Uterus (tissue), 3 donors: ENCODE measurements at regions not wholly inside any gene's neighbourhood (a gene's known extent, or its start where the extent isn't known, plus 50 kb on each side); places are given as distances from the start of the nearest gene placed in this dataset.

ENCODE experiments used
- DNase-seq, 2 donors: peaks; one replicate each; pipeline ENCODE4 v3.0.0-alpha.2; 2019 to 2020
- H3K27ac ChIP-seq, 2 donors: fragments of 200-600 bp; sonication (generic); 1 replicate in 1 of 2; 2 replicates in 1 of 2; pipeline ENCODE4 v1.5.1; 2016 to 2018
- H3K27me3 ChIP-seq, 2 donors: fragments of 200-600 bp; sonication (generic); one replicate each; pipeline ENCODE4 v1.5.1; 2018 to 2019; ENCODE audit warnings: control low read depth in 1 of 2
- H3K36me3 ChIP-seq, 2 donors: fragments of 200-600 bp; sonication (generic); one replicate each; pipeline ENCODE4 v1.5.1; 2019; ENCODE audit warnings: control low read depth in 1 of 2
- H3K4me1 ChIP-seq, 2 donors: fragments of 200-600 bp; sonication (generic); one replicate each; pipeline ENCODE4 v1.5.1; 2018 to 2019; ENCODE audit warnings: control low read depth in 1 of 2
- H3K4me3 ChIP-seq, 2 donors: fragments of 200-600 bp; sonication (generic); 1 replicate in 1 of 2; 2 replicates in 1 of 2; pipeline ENCODE4 v1.5.1; 2018 to 2019; ENCODE audit warnings: mild to moderate bottlenecking in 1 of 2
- H3K9me3 ChIP-seq, 2 donors: fragments of 200-600 bp; sonication (generic); one replicate each; pipeline ENCODE4 v1.5.1; 2019; ENCODE audit warnings: control low read depth in 1 of 2
- POLR2A ChIP-seq, 2 donors: fragments of 450-650 bp; IDR thresholded peaks; one replicate each; pipeline ENCODE4 v1.6.1; 2016; ENCODE audit warnings: antibody characterized with exemption in 2 of 2, mild to moderate bottlenecking in 1 of 2, moderate library complexity in 1 of 2
- intact Hi-C: fragments of 100-400 bp; cut with DNase I; formaldehyde crosslinking; loops from one replicate; pipeline ENCODE4 v1.15.1; 2023; ENCODE audit warnings: low total_unique reads
- TF ChIP-seq, protein P1 (sequence below), 4 experiments: fragments of 200-600 bp in 2 of 4; fragments of 450-650 bp in 2 of 4; sonication (generic) in 2 of 4; IDR thresholded peaks; one replicate each; pipeline ENCODE4 v1.5.1; 2016 to 2019; ENCODE audit warnings: antibody characterized with exemption in 4 of 4, mild to moderate bottlenecking in 2 of 4, moderate library complexity in 1 of 4
- donor health status: DM: yes; HTN: yes; CAD: no.

DNA sequence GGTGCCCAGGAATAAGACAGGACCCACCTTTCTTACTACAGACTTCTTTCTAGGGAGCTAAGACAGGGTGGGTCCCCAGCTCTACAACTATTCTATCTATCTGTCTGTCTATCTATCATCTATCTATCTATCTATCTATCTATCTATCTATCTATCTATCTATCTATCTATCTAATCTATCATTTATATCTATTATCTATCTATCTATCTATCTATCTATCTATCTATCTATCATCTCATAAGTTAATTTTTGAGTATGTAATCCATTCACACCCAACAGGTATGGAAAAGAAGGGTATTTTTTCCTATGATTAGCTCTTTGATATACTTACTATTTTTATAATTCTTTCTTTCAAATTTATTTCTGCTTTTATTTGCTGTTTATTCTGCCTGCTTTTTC lies 55.9 kb downstream of the BAMBI start:
- TF ChIP-seq, protein P1, sequence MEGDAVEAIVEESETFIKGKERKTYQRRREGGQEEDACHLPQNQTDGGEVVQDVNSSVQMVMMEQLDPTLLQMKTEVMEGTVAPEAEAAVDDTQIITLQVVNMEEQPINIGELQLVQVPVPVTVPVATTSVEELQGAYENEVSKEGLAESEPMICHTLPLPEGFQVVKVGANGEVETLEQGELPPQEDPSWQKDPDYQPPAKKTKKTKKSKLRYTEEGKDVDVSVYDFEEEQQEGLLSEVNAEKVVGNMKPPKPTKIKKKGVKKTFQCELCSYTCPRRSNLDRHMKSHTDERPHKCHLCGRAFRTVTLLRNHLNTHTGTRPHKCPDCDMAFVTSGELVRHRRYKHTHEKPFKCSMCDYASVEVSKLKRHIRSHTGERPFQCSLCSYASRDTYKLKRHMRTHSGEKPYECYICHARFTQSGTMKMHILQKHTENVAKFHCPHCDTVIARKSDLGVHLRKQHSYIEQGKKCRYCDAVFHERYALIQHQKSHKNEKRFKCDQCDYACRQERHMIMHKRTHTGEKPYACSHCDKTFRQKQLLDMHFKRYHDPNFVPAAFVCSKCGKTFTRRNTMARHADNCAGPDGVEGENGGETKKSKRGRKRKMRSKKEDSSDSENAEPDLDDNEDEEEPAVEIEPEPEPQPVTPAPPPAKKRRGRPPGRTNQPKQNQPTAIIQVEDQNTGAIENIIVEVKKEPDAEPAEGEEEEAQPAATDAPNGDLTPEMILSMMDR (IDR thresholded peaks at IDR 0.05), result no peak
- no peak for TF ChIP-seq POLR2A (IDR thresholded peaks at IDR 0.05)
- no peak for DNase-seq
- H3K36me3 ChIP-seq, result no peaks in the 10 kb centered on the region

DNA sequence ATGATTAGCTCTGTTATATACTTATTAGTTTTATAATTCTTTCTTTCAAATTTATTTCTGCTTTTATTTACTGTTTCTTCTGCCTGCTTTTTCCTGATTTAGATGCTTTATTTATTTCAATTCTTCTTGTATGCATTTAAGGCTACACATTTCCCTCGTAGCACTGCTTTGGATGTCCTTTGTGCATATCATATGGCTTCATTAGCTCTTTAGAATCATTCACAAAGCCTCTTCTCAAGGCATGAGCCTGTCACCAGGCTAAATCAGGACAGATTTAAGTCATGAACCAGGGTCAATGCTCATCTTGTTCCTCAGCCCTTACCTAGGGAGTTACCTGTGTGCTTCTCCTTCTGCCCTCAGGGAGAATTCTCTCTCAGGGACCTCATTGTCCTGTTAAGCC lies 56.3 kb downstream of the BAMBI start:
- peaks cover 0 to 5% of the 10 kb centered on the region in 2 donors for H3K9me3 ChIP-seq
- no peak overlapping the region for H3K4me3 ChIP-seq
- no peak overlapping the region for H3K27ac ChIP-seq
- H3K4me1 ChIP-seq, result no peaks in the 10 kb centered on the region
- H3K36me3 ChIP-seq, result no peaks in the 10 kb centered on the region
- H3K27me3 ChIP-seq, result no peaks in the 10 kb centered on the region
- TF ChIP-seq POLR2A (IDR thresholded peaks at IDR 0.05), result no peak
- intact Hi-C loops, result no loop called here
- DNase-seq, result no peak

More for the DNA sequence above, 55.9 kb downstream of the BAMBI start:
- Histone ChIP-seq H3K4me1 (no peaks in the 10 kb centered on the region), H3K27me3 (no peaks in the 10 kb centered on the region), H3K4me3 (no peak overlapping the region), H3K27ac (no peak overlapping the region), H3K9me3 (peaks cover 0 to 5% of the 10 kb centered on the region in 2 donors)
- intact Hi-C loops, result no loop called here

DNA sequence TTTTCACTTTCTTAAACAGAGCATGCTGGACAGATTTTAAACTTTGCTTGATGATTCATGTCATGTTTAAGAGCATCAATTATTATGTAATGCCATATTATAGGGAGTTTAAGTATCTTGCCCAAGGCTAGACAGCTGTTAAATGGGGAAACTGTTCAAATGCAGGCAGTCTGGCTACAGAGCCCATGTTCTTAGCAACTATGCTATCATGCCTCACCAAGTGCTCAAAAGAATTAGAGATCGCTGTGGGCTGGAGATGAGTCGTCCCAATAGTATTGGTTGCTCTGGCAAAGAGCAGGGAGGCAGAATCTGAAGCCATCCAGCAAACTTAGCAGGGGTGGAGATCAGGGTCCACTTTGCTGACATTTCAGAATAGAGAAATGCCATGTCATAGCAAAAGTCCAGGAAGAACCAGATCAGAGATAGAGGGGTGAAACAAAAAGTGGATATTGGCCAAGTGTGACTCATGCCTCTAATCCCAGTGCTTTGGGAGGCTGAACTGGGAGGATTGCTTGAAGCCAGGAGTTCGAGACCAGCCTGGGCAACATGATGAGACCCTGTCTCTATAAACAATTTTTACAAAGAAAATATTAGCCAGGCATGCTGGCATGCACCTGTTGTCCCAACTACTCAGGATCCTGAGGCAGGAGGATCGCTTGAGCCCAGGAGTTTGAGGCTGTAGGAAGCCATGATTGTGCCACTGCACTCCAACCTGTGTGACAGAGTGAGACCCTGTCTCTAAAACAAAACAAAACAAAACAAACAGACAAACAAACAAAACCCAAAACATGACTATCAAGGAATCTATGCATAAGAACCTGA lies 57.8 kb downstream of the BAMBI start:
- Histone ChIP-seq H3K4me1 (no peaks in the 10 kb centered on the region), H3K36me3 (no peaks in the 10 kb centered on the region), H3K27me3 (no peaks in the 10 kb centered on the region), H3K4me3 (no peak overlapping the region), H3K9me3 (peaks cover 0 to 5% of the 10 kb centered on the region in 2 donors), H3K27ac (no peak overlapping the region)
- DNase-seq, result peak in 1 of 2 donors; percentile 28
- intact Hi-C loops, result no loop called here
- TF ChIP-seq, protein P1 (IDR thresholded peaks at IDR 0.05), result no peak
- no peak for TF ChIP-seq POLR2A (IDR thresholded peaks at IDR 0.05)

DNA sequence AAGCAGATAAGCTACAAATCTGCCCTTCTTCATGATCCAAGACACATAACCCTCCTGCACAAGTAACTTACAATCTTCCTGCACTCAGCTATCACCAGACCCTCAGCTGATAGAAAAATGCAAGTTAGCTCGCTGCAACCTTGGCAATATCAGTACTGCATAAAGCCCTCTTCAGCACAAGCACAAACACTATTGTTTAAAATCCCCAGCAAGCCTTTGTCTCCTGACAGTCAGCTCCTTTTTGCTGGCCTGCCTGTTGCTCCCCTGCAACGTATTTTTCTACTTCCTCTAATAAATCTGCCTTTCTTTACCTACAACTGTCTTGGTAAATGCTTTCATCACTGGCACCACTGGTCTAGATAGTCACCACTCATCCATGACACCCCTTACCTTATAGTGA lies 59.8 kb downstream of the BAMBI start:
- Histone ChIP-seq H3K36me3 (no peaks in the 10 kb centered on the region), H3K4me3 (no peak overlapping the region), H3K9me3 (peaks cover 0 to 5% of the 10 kb centered on the region in 2 donors), H3K27me3 (no peaks in the 10 kb centered on the region), H3K4me1 (no peaks in the 10 kb centered on the region), H3K27ac (no peak overlapping the region)
- intact Hi-C loops, result no loop called here
- TF ChIP-seq, protein P1 (IDR thresholded peaks at IDR 0.05), result no peak
- TF ChIP-seq POLR2A (IDR thresholded peaks at IDR 0.05), result no peak
- DNase-seq, result no peak

DNA sequence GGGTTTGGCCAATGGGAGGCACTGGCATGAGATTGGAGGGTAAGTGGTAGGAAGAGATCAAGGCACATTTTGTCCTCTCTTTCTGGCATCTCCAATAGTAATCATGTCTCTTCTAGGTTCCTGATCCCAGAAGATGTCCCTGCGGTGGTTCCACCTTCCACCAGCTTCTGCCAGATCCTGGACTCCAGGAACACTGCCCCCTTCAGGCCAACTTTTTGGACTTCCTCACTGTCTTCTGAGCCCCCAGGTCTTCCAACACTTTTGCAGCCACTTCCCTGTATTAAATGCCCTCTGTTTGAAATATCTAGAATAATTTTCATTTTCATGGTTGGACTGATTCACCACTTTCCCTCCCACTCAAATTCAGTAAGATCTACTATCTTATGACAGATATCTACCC lies 60.9 kb downstream of the BAMBI start:
- Histone ChIP-seq H3K27me3 (no peaks in the 10 kb centered on the region), H3K9me3 (peaks cover 0 to 5% of the 10 kb centered on the region in 2 donors), H3K4me1 (no peaks in the 10 kb centered on the region), H3K27ac (no peak overlapping the region), H3K4me3 (no peak overlapping the region), H3K36me3 (no peaks in the 10 kb centered on the region)
- intact Hi-C loops, result no loop called here
- no peak for DNase-seq
- TF ChIP-seq POLR2A (IDR thresholded peaks at IDR 0.05), result no peak
- TF ChIP-seq, protein P1 (IDR thresholded peaks at IDR 0.05), result no peak
